PC-9 (cell line): ENCODE measurements at regions not wholly inside any gene's neighbourhood (a gene's known extent, or its start where the extent isn't known, plus 50 kb on each side); places are given as distances from the start of the nearest gene placed in this dataset.

Experiments
- BruUV-seq: library from RNA; stranded (reverse); fragments of 400-500 nt; replicated peaks from 2 replicates; lab custom pipeline; 2021; lab: Mats Ljungman, UMichigan
- CTCF ChIA-PET: fragments of 300-600 bp; sonication (Branson Sonifier 250); formaldehyde crosslinking; loops from one replicate; lab custom pipeline; 2022; ENCODE audit warnings: antibody characterized with exemption; lab: Charles Lee
- POLR2A ChIA-PET: fragments of 300-600 bp; sonication (Branson Sonifier 250); formaldehyde crosslinking; loops from one replicate; lab custom pipeline; 2022; ENCODE audit warnings: antibody characterized with exemption; ENCODE audit not compliant: unreplicated experiment; lab: Charles Lee
- DNase-seq, 2 experiments: peaks; one replicate each; pipeline versions ENCODE4 v3.0.0 to v3.0.0-alpha.2; 2015 to 2022; ENCODE audit warnings: mixed read lengths in 1 of 2
- H2AFZ ChIP-seq: fragments of 200-600 bp; sonication (generic); 2 replicates; pipeline ENCODE4 v1.8.1; 2017; ENCODE audit warnings: antibody characterized with exemption
- H3F3A ChIP-seq: fragments of 200-600 bp; sonication (generic); 2 replicates; pipeline ENCODE4 v1.8.1; 2017; ENCODE audit warnings: antibody characterized with exemption, mild to moderate bottlenecking, low read depth; ENCODE audit not compliant: insufficient read depth
- H3K27ac ChIP-seq: fragments of 200-600 bp; sonication (generic); 2 replicates; pipeline ENCODE4 v1.6.1; 2016; ENCODE audit warnings: mixed run types
- H3K27me3 ChIP-seq: fragments of 200-600 bp; sonication (generic); 2 replicates; pipeline ENCODE4 v1.6.1; 2016; ENCODE audit warnings: low read depth, mixed run types; ENCODE audit not compliant: insufficient read depth
- H3K36me3 ChIP-seq: fragments of 200-600 bp; sonication (generic); 2 replicates; pipeline ENCODE4 v1.6.1; 2016; ENCODE audit warnings: low read depth, mixed run types
- H3K4me1 ChIP-seq: fragments of 200-600 bp; sonication (generic); replicated peaks from 2 replicates; pipeline ENCODE4 v1.6.1; 2016; ENCODE audit warnings: mixed run types; ENCODE audit not compliant: insufficient read depth
- H3K4me2 ChIP-seq: fragments of 200-600 bp; sonication (generic); 2 replicates; pipeline ENCODE4 v1.6.1; 2017; ENCODE audit warnings: mixed run types
- H3K4me3 ChIP-seq: fragments of 200-600 bp; sonication (generic); 2 replicates; pipeline ENCODE4 v1.6.1; 2016; ENCODE audit warnings: mixed run types
- H3K79me2 ChIP-seq: fragments of 200-600 bp; sonication (generic); 2 replicates; pipeline ENCODE4 v1.6.1; 2017; ENCODE audit warnings: low read depth, mixed run types
- H3K9me2 ChIP-seq: fragments of 200-600 bp; sonication (generic); 2 replicates; pipeline ENCODE4 v1.8.1; 2017; ENCODE audit warnings: mild to moderate bottlenecking; ENCODE audit not compliant: insufficient read depth
- H3K9me3 ChIP-seq: fragments of 200-600 bp; sonication (generic); 2 replicates; pipeline ENCODE4 v1.8.1; 2016; ENCODE audit warnings: low read depth; ENCODE audit not compliant: insufficient read depth
- H4K20me1 ChIP-seq: fragments of 200-600 bp; sonication (generic); 2 replicates; pipeline ENCODE4 v1.8.1; 2017; ENCODE audit not compliant: insufficient read depth
- EZH2 ChIP-seq: fragments of 200-600 bp; sonication (generic); IDR thresholded peaks from 2 replicates; pipeline ENCODE4 v1.8.0; 2017; ENCODE audit warnings: antibody characterized with exemption, low read depth
- intact Hi-C: fragments of 100-400 bp; cut with micrococcal nuclease; formaldehyde crosslinking; loops from one replicate; pipeline ENCODE4 v1.10.0; 2022; ENCODE audit not compliant: unreplicated experiment
- TF ChIP-seq, protein P1 (sequence below): fragments of 200-600 bp; sonication (generic); conservative IDR thresholded peaks from 2 replicates; pipeline ENCODE4 v1.6.1; 2017; ENCODE audit warnings: mixed run types, antibody characterized with exemption, mild to moderate bottlenecking, moderate library complexity

DNA sequence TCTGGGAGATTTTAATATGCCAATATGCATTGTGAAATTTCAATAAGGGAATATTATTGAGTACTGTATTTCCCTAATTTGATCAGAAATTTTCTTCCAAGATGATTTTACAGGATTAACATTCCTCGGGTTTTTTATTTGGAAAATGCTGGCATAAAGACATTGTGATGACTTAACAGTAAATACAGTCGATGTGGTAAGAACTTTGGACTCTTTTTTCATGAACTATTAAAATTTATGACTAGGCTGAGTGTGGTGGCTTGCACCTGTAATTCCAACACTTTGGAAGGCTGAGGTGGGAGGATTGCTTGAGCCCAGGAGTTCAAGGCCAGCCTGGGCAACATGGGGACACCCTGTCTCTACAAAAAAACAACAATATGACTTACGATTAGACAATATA lies 197.1 kb upstream of the RASSF8 start:
- no TSS peak for BruUV-seq
- Histone ChIP-seq H3K27me3 (no peaks in the 10 kb centered on the region), H3K9me3 (no peaks in the 10 kb centered on the region; the same call in 1 of the 2 replicates), H3K9me2 (no peaks in the 10 kb centered on the region; the same call in 1 of the 2 replicates), H3F3A (no peaks in the 10 kb centered on the region), H3K4me2 (no peak overlapping the region), H3K4me1 (no peaks in the 10 kb centered on the region), H3K27ac (no peak overlapping the region), H4K20me1 (no peaks in the 10 kb centered on the region), H3K79me2 (no peaks in the 10 kb centered on the region), H2AFZ (no peak overlapping the region), H3K36me3 (no peaks in the 10 kb centered on the region), H3K4me3 (no peak overlapping the region)
- POLR2A ChIA-PET: no interaction called here
- intact Hi-C loops: no loop called here
- no peak for DNase-seq
- TF ChIP-seq EZH2: no peak
- TF ChIP-seq, protein P1, sequence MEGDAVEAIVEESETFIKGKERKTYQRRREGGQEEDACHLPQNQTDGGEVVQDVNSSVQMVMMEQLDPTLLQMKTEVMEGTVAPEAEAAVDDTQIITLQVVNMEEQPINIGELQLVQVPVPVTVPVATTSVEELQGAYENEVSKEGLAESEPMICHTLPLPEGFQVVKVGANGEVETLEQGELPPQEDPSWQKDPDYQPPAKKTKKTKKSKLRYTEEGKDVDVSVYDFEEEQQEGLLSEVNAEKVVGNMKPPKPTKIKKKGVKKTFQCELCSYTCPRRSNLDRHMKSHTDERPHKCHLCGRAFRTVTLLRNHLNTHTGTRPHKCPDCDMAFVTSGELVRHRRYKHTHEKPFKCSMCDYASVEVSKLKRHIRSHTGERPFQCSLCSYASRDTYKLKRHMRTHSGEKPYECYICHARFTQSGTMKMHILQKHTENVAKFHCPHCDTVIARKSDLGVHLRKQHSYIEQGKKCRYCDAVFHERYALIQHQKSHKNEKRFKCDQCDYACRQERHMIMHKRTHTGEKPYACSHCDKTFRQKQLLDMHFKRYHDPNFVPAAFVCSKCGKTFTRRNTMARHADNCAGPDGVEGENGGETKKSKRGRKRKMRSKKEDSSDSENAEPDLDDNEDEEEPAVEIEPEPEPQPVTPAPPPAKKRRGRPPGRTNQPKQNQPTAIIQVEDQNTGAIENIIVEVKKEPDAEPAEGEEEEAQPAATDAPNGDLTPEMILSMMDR: no peak
- CTCF ChIA-PET: no interaction called here

DNA sequence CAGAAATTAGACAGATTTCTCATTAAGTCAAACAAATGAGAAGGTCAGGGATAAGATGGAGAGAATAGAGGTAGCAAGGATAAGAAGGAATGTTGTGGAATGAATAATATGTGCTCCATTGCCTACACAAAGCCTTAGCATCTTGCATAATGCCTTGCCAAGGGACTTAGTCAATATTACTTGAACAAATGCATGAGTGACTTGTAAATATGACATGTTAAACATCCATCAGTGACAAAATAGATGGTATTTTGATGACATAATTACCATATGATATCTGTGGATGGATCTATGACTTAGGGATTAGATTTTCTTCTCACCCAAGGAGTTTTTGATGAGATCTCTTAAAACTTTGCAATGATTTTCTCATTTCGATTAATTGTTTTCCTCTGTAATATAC lies 194.1 kb upstream of the RASSF8 start:
- H3F3A ChIP-seq: peaks cover 11% of the 10 kb centered on the region
- H3K27me3 ChIP-seq: no peaks in the 10 kb centered on the region
- H2AFZ ChIP-seq: no peak overlapping the region
- H4K20me1 ChIP-seq: no peaks in the 10 kb centered on the region
- H3K9me2 ChIP-seq: no peaks in the 10 kb centered on the region; the same call in 1 of the 2 replicates
- CTCF ChIA-PET: no interaction called here
- peaks cover 13% of the 10 kb centered on the region for H3K4me1 ChIP-seq
- H3K4me2 ChIP-seq: no peak overlapping the region
- no peaks in the 10 kb centered on the region for H3K79me2 ChIP-seq
- DNase-seq: no peak
- no peak overlapping the region for H3K27ac ChIP-seq
- H3K4me3 ChIP-seq: no peak overlapping the region
- POLR2A ChIA-PET: no interaction called here
- H3K36me3 ChIP-seq: no peaks in the 10 kb centered on the region
- intact Hi-C loops: no loop called here
- TF ChIP-seq, protein P1: no peak
- TF ChIP-seq EZH2: no peak
- no peaks in the 10 kb centered on the region; the same call in 1 of the 2 replicates for H3K9me3 ChIP-seq
- no TSS peak for BruUV-seq

DNA sequence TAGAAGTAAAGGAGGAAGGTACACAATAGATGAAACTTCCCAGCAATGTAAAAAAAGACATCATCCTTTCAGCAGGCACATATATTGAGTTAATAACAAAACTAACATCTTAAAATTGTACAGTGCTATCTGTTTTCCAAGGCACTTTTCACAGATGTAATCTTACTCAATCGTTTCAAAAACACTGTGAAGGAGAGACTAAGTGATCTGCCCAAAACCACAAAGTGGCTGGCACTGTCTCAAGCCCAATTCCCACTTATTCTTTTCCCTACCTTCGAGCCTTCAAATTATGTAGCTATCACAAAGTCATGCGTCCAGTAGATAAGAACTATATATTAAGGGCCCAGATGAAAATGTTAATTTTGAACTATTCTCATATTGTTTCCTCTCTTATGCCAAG lies 193.6 kb upstream of the RASSF8 start:
- Histone ChIP-seq H3K4me3 (no peak overlapping the region), H3K4me1 (peaks cover 14% of the 10 kb centered on the region), H3K9me2 (no peaks in the 10 kb centered on the region; the same call in 1 of the 2 replicates), H3K36me3 (no peaks in the 10 kb centered on the region), H2AFZ (no peak overlapping the region), H3K27me3 (no peaks in the 10 kb centered on the region), H3K27ac (no peak overlapping the region), H3F3A (peaks cover 11% of the 10 kb centered on the region), H3K79me2 (no peaks in the 10 kb centered on the region), H4K20me1 (no peaks in the 10 kb centered on the region), H3K9me3 (no peaks in the 10 kb centered on the region; the same call in 1 of the 2 replicates), H3K4me2 (no peak overlapping the region)
- intact Hi-C loops: no loop called here
- POLR2A ChIA-PET: no interaction called here
- BruUV-seq: no TSS peak
- no peak for DNase-seq
- CTCF ChIA-PET: no interaction called here
- TF ChIP-seq, protein P1: no peak
- TF ChIP-seq EZH2: no peak
